Activated T-helper 17 cell treated with anti-CD3 and anti-CD28 coated beads, Interleukin-2, amount 50 U/mL, for 72 hours (primary cell): ENCODE measurements at regions not wholly inside any gene's neighbourhood (a gene's known extent, or its start where the extent isn't known, plus 50 kb on each side); places are given as distances from the start of the nearest gene placed in this dataset.
"Not testable (repeated sequence)": the region's sequence is repeated elsewhere in the genome, so short reads cannot be mapped to it uniquely, and the experiment has no call there.

ENCODE experiments used
- ATAC-seq: fragments of 150-1000 bp; cut with Tn5 transposase; replicated peaks from 2 replicates; pipeline ENCODE4 v1.10.0; 2021; ENCODE audit warnings: mild to moderate bottlenecking, moderate library complexity
- H3K27ac Mint-ChIP-seq: one replicate; pipeline ENCODE4 v1.8.0; 2022; ENCODE audit warnings: mixed read lengths
- H3K27me3 Mint-ChIP-seq: one replicate; pipeline ENCODE4 v1.8.0; 2022; ENCODE audit warnings: mixed read lengths
- H3K36me3 Mint-ChIP-seq: one replicate; pipeline ENCODE4 v1.8.0; 2022; ENCODE audit warnings: low read depth, mild to moderate bottlenecking, mixed read lengths
- H3K4me1 Mint-ChIP-seq: one replicate; pipeline ENCODE4 v1.8.0; 2022; ENCODE audit warnings: mixed read lengths
- H3K4me3 Mint-ChIP-seq: one replicate; pipeline ENCODE4 v1.8.0; 2022; ENCODE audit warnings: mild to moderate bottlenecking, mixed read lengths
- H3K9me3 Mint-ChIP-seq: one replicate; pipeline ENCODE4 v1.8.0; 2022; ENCODE audit warnings: mixed read lengths

DNA sequence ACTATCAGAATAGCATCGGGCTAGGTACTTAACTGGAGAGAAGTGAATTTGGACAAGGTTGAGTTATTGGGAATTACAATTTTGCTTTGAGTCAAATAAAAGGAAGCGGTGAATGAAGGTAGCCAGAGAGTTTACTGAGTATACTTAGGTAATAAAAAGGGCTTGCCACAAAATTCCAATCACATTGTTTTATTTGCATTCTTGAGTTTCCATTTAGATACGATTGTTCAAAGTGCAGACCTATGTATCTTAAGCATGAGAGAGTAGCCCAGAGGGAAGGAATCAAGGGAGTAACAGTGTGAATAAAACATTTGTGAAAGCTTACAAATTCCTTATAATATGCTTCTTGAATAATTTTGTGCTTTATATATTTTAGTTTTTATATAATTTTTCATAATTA is 102.5 kb upstream of the NDST4 start:
- ATAC-seq = no peak
- H3K27me3 Mint-ChIP-seq = peaks cover 2% of the 10 kb centered on the region
- H3K9me3 Mint-ChIP-seq = no peaks in the 10 kb centered on the region
- no peaks in the 10 kb centered on the region for H3K36me3 Mint-ChIP-seq
- no peak overlapping the region for H3K4me3 Mint-ChIP-seq
- no peak overlapping the region for H3K27ac Mint-ChIP-seq
- no peaks in the 10 kb centered on the region for H3K4me1 Mint-ChIP-seq

DNA sequence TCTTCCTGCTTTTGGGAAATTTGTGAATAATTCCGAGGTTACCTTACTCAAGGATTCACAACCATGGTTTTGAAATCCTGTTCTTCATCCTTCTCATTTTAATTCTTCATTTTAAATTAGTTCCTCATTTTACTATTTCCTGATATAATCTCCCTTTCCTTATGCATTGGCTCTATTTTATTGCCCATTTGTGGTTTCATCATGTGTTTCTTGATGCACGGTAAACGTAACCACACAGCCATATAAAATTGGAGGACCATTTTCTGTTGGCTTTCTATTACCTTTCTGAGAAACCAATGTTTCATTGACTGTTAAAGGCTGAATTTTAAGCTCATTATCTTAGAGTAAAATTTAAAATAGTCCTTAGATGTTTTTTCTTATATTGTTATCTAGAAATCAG is 100.3 kb upstream of the NDST4 start:
- Mint-ChIP-seq H3K4me1 (no peaks in the 10 kb centered on the region), H3K36me3 (no peaks in the 10 kb centered on the region), H3K27ac (no peak overlapping the region), H3K4me3 (no peak overlapping the region), H3K9me3 (no peaks in the 10 kb centered on the region), H3K27me3 (no peaks in the 10 kb centered on the region)
- no peak for ATAC-seq

DNA sequence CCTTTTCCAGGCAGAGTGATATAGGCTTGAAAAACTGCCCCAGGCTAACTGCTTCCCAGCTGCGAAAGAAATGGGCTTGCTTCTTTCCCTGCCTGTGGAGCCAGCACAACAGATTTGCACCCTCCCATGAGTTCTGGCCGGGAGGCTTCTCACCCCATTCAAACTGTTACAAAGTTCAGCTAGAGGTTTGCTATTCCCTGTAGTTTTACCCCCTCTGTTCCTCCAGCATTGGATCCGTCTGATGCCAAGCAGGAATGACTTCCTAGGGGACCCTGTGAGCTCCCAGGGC is 87.6 kb upstream of the NDST4 start:
- no peak overlapping the region for H3K4me3 Mint-ChIP-seq
- ATAC-seq = no peak
- no peaks in the 10 kb centered on the region for H3K4me1 Mint-ChIP-seq
- no peaks in the 10 kb centered on the region for H3K36me3 Mint-ChIP-seq
- H3K9me3 Mint-ChIP-seq = no peaks in the 10 kb centered on the region
- peaks cover 3% of the 10 kb centered on the region for H3K27me3 Mint-ChIP-seq
- H3K27ac Mint-ChIP-seq = no peak overlapping the region

DNA sequence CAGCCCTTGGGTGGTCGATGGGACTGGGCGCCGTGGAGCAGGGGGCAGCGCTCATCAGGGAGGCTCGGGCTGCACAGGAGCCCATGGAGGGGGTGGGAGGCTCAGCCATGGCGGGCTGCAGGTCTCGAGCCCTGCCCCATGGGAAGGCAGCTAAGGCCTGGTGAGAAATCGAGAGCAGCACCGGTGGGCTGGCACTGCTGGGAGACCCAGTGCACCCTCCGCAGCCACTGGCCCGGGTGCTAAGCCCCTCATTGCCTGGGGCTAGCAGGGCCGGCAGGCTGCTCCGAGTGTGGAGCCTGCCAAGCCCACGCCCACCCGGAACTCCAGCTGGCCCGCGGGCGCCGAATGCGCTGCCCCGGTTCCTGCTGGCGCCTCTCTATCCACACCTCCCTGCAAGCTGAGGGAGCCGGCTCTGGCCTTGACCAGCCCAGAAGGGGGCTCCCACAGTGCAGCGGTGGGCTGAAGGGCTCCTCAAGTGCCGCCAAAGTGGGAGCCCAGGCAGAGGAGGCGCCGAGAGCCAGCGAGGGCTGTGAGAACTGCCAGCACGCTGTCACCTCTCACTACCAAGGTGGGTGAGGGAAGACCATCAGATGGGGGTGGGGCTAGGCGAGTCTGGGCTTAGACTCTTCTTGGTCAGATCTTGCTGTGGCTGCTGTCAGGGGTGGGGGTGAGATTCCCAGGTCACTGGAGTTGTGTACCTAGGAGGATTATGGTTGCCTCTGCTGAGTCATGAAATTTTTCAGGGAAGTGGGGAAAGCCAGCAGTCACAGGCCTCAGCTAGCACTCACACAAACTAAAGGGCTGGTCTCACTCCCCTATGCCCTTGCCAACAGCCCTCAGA is 87.0 kb upstream of the NDST4 start:
- H3K4me3 Mint-ChIP-seq, H3K9me3 Mint-ChIP-seq, H3K4me1 Mint-ChIP-seq, H3K36me3 Mint-ChIP-seq, ATAC-seq, H3K27me3 Mint-ChIP-seq, H3K27ac Mint-ChIP-seq: not testable (repeated sequence)

DNA sequence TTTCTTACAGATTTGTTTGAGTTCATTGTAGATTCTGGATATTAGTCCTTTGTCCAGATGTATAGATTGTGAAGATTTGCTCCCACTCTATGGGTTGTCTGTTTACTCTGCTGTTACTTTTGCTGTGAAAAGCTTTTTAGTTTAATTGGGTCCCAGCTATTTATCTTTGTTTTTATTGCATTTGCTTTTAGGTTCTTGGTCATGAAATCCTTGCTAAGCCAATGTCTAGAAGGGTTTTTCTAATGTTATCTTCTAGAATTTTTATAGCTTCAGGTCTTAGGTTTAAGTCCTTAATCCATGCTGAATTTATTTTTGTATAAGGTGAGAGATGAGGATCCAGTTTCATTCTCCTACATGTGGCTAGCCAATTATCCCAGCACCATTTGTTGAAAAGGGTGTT is 81.2 kb upstream of the NDST4 start:
- not testable (repeated sequence) for H3K4me3 Mint-ChIP-seq, H3K36me3 Mint-ChIP-seq, H3K27ac Mint-ChIP-seq, H3K9me3 Mint-ChIP-seq, H3K4me1 Mint-ChIP-seq, H3K27me3 Mint-ChIP-seq, ATAC-seq

DNA sequence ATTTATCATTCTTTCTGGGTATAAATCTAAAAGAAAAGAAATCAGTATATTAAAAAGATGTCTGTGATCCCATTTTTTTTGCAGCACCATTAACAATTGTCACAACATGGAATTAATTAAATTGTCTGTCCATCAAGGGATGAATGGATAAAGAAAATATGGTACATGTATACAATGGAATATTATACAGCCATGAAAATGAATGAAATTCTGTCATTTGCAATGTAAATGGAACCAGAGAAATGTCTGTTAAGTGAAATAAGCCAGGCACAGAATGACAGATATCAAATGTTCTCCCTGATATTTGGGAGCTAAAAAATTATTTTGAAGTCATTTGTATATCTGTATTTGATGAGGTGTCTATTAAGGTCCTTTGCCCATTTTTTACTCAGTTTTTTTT is 77.1 kb upstream of the NDST4 start:
- no peak for ATAC-seq
- no peaks in the 10 kb centered on the region for H3K4me1 Mint-ChIP-seq
- no peaks in the 10 kb centered on the region for H3K9me3 Mint-ChIP-seq
- H3K27me3 Mint-ChIP-seq = no peaks in the 10 kb centered on the region
- H3K27ac Mint-ChIP-seq = no peak overlapping the region
- H3K36me3 Mint-ChIP-seq = no peaks in the 10 kb centered on the region
- H3K4me3 Mint-ChIP-seq = no peak overlapping the region

DNA sequence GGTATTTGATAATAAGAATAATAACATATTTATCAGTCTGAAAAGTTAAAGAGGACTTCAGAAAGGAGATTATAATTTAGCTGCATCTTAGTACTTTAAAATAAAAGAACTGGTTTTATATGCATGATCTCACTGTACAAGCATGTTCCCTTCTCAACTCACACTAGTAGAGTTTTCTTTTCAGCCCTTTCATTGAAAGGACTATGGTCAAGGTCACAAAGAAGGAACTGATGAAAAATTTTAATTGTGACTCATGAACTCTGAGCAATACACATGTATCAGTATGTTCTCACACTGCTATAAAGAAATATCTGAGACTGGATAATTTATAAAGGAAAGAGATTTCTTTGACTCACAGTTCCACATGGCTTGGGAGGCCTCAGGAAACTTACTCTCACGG is 73.7 kb upstream of the NDST4 start:
- Mint-ChIP-seq H3K9me3 (no peaks in the 10 kb centered on the region), H3K4me3 (no peak overlapping the region), H3K36me3 (no peaks in the 10 kb centered on the region), H3K27ac (no peak overlapping the region), H3K27me3 (no peaks in the 10 kb centered on the region), H3K4me1 (no peaks in the 10 kb centered on the region)
- ATAC-seq = no peak

DNA sequence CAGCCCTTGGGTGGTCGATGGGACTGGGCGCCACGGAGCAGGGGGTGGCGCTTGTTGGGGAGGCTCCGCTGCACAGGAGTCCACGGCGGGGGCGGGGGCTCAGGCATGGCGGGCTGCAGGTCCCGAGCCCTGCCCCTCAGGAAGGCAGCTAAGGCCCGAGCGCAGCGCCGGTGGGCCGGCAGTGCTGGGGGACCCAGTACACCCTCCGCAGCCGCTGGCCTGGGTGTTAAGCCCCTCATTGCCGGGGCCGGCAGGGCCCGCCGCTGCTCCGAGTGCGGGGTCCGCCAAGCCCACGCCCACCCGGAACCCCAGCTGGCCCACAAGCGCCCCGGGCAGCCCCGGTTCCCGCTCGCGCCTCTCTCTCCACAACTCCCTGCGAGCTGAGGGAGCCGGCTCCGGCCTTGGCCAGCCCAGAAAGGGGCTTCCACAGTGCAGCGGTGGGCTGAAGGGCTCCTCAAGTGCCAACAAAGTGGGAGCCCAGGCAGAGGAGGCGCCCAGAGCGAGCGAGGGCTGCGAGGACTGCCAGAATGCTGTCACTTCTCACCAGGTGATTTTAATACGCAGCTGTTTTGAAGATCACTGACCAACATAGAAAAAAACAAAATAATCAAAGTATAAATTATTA is 66.1 kb upstream of the NDST4 start:
- H3K9me3 Mint-ChIP-seq, ATAC-seq, H3K36me3 Mint-ChIP-seq, H3K27me3 Mint-ChIP-seq, H3K27ac Mint-ChIP-seq, H3K4me1 Mint-ChIP-seq, H3K4me3 Mint-ChIP-seq: not testable (repeated sequence)

DNA sequence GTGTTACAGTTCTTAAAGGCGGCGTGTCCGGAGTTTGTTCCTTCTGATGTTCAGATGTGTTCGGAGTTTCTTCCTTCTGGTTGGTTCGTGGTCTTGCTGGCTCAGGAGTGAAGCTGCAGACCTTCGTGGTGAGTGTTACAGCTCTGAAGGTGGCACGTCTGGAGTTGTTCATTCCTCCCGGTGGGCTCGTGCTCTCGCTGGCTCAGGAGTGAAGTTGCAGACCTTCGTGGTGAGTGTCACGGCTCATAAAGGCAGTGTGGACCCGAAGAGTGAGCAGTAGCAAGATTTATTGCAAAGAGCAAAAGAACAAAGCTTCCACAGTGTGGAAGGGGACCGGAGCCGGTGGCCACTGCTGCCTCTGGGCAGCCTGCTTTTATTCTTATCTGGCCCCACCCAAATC is 65.3 kb upstream of the NDST4 start:
- not testable (repeated sequence) for H3K27ac Mint-ChIP-seq, H3K9me3 Mint-ChIP-seq, H3K4me1 Mint-ChIP-seq, H3K36me3 Mint-ChIP-seq, H3K4me3 Mint-ChIP-seq, H3K27me3 Mint-ChIP-seq, ATAC-seq

DNA sequence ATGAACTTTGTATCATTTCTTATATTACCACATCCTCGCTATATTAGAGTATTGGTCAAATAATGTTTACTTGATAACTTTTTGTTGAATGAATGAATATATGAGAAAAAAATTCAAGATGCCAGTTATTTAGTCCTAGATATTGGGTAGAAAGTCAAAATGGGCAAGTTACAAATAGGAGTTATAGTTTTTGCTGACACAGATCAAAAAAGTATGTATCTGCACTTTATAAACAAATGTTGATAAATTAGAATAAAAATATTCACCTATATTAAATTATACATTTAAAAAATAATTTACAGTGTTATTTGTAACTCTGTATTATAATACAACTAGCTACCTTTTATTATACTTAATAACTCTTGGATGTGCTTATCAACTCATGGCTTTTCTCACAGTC is 57.8 kb upstream of the NDST4 start:
- H3K9me3 Mint-ChIP-seq = peaks cover 4% of the 10 kb centered on the region
- no peak overlapping the region for H3K4me3 Mint-ChIP-seq
- H3K27me3 Mint-ChIP-seq = peaks cover 4% of the 10 kb centered on the region
- no peak for ATAC-seq
- no peaks in the 10 kb centered on the region for H3K4me1 Mint-ChIP-seq
- H3K36me3 Mint-ChIP-seq = no peaks in the 10 kb centered on the region
- H3K27ac Mint-ChIP-seq = no peak overlapping the region

DNA sequence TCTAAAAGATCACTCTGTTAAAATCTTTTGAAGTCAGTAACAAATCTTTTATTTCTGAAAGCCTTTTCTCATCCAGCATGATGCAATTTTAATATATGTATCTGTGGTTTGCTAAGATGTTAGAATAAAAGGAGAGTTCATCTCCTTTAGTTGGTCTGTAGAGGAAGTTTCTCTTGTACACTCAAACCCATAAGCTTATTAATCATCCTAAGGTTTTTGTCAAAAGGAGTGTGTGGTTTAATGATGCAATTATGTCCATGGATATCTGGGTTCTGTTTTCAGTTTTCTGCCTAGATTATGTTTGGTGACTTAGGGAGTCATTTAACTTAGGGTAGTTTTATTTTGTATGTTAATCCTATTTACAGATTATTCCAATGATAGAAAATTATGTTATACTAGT is 52.1 kb upstream of the NDST4 start:
- Mint-ChIP-seq H3K4me1 (no peaks in the 10 kb centered on the region), H3K27me3 (peaks cover 4% of the 10 kb centered on the region), H3K9me3 (no peaks in the 10 kb centered on the region), H3K36me3 (no peaks in the 10 kb centered on the region), H3K4me3 (no peak overlapping the region), H3K27ac (no peak overlapping the region)
- ATAC-seq = no peak
